Loucy (cell line): ENCODE measurements at regions not wholly inside any gene's neighbourhood (a gene's known extent, or its start where the extent isn't known, plus 50 kb on each side); places are given as distances from the start of the nearest gene placed in this dataset.

Experiments
- H2AFZ ChIP-seq: fragments of 200-600 bp; sonication (generic); 2 replicates; pipeline ENCODE4 v1.6.0; 2016; ENCODE audit warnings: antibody characterized with exemption, mild to moderate bottlenecking, low read length, moderate library complexity
- H3F3A ChIP-seq: fragments of 200-600 bp; 2 replicates; pipeline ENCODE4 v1.6.0; 2016; ENCODE audit warnings: antibody characterized with exemption, low read depth, mild to moderate bottlenecking
- H3K27me3 ChIP-seq: fragments of 200-600 bp; sonication (generic); 2 replicates; pipeline ENCODE4 v1.6.1; 2014; ENCODE audit warnings: low read length, mild to moderate bottlenecking; ENCODE audit not compliant: insufficient read depth, poor library complexity, severe bottlenecking
- H3K36me3 ChIP-seq: fragments of 200-600 bp; sonication (generic); 2 replicates; pipeline ENCODE4 v1.6.1; 2016; ENCODE audit warnings: low read length; ENCODE audit not compliant: insufficient read depth
- H3K4me1 ChIP-seq: fragments of 200-600 bp; sonication (generic); 2 replicates; pipeline ENCODE4 v1.5.1; 2014; ENCODE audit warnings: low read length, mild to moderate bottlenecking; ENCODE audit not compliant: insufficient read depth, poor library complexity, severe bottlenecking
- H3K4me2 ChIP-seq: fragments of 200-600 bp; sonication (generic); 2 replicates; pipeline ENCODE4 v1.6.0; 2014; ENCODE audit warnings: antibody characterized with exemption, low read length, low read depth, mild to moderate bottlenecking; ENCODE audit not compliant: poor library complexity, severe bottlenecking
- H3K4me3 ChIP-seq: fragments of 200-600 bp; sonication (generic); 2 replicates; pipeline ENCODE4 v1.5.1; 2014; ENCODE audit warnings: low read length, mild to moderate bottlenecking, mixed read lengths; ENCODE audit not compliant: poor library complexity, severe bottlenecking
- H3K79me2 ChIP-seq: fragments of 200-600 bp; sonication (generic); 2 replicates; pipeline ENCODE4 v1.6.1; 2014; ENCODE audit warnings: low read length; ENCODE audit not compliant: insufficient read depth
- H3K9ac ChIP-seq: fragments of 200-600 bp; sonication (generic); 2 replicates; pipeline ENCODE4 v1.6.0; 2014; ENCODE audit warnings: mild to moderate bottlenecking, low read depth, low read length, moderate library complexity; ENCODE audit not compliant: poor library complexity, severe bottlenecking
- H3K9me2 ChIP-seq: fragments of 200-600 bp; sonication (generic); replicated peaks from 2 replicates; pipeline ENCODE4 v1.6.1; 2016; ENCODE audit warnings: low read depth, low read length, mixed read lengths
- H3K9me3 ChIP-seq: fragments of 200-600 bp; sonication (generic); 2 replicates; pipeline ENCODE4 v1.6.1; 2014; ENCODE audit warnings: mild to moderate bottlenecking, antibody characterized with exemption, low read length, low read depth; ENCODE audit not compliant: insufficient read depth
- H4K20me1 ChIP-seq: fragments of 200-600 bp; sonication (generic); 2 replicates; pipeline ENCODE4 v1.6.0; 2014; ENCODE audit warnings: antibody characterized with exemption, low read length, mild to moderate bottlenecking; ENCODE audit not compliant: insufficient read depth, poor library complexity, severe bottlenecking
- CTCF ChIP-seq: fragments of 200-600 bp; sonication (generic); conservative IDR thresholded peaks from 2 replicates; pipeline ENCODE4 v1.5.1; 2014; ENCODE audit warnings: mild to moderate bottlenecking, antibody characterized with exemption, low read length
- EZH2phosphoT487 ChIP-seq: fragments of 200-600 bp; IDR thresholded peaks from 2 replicates; pipeline ENCODE4 v1.6.1; 2018; ENCODE audit warnings: antibody characterized with exemption, mild to moderate bottlenecking, moderate library complexity, borderline replicate concordance

GRCh38 chr18:65544701-65545100 is 206.1 kb upstream of the CDH7 start:
- Histone ChIP-seq H2AFZ (no peak overlapping the region), H3K79me2 (no peaks in the 10 kb centered on the region)

GRCh38 chr18:65527879-65528633 is 222.8 kb upstream of the CDH7 start:
- no peak overlapping the region for H3K4me3 ChIP-seq
- H3K9me3 ChIP-seq: no peaks in the 10 kb centered on the region
- no peaks in the 10 kb centered on the region for H3K4me1 ChIP-seq
- no peaks in the 10 kb centered on the region for H3K79me2 ChIP-seq
- H3K9me2 ChIP-seq: no peaks in the 10 kb centered on the region
- no peak overlapping the region for H2AFZ ChIP-seq
- H3K4me2 ChIP-seq: no peak overlapping the region
- no peaks in the 10 kb centered on the region for H3K36me3 ChIP-seq
- H3K27me3 ChIP-seq: no peaks in the 10 kb centered on the region
- no peaks in the 10 kb centered on the region for H3F3A ChIP-seq
- no peak overlapping the region for H3K9ac ChIP-seq
- TF ChIP-seq EZH2phosphoT487 (no peak), CTCF (no peak)
- no peaks in the 10 kb centered on the region for H4K20me1 ChIP-seq

More at GRCh38 chr18:65544701-65545100, 206.1 kb upstream of the CDH7 start:
- Histone ChIP-seq H3F3A (no peaks in the 10 kb centered on the region), H3K9me3 (no peaks in the 10 kb centered on the region), H3K4me1 (no peaks in the 10 kb centered on the region), H3K9ac (no peak overlapping the region), H3K4me2 (no peak overlapping the region), H3K9me2 (no peaks in the 10 kb centered on the region), H3K4me3 (no peak overlapping the region), H4K20me1 (no peaks in the 10 kb centered on the region), H3K27me3 (no peaks in the 10 kb centered on the region), H3K36me3 (no peaks in the 10 kb centered on the region)
- TF ChIP-seq CTCF (no peak), EZH2phosphoT487 (no peak)

- H3K79me2 ChIP-seq: no peaks in the 10 kb centered on the region
- H3K4me2 ChIP-seq: no peak overlapping the region
- H2AFZ ChIP-seq: no peak overlapping the region
- no peak overlapping the region for H3K9ac ChIP-seq
- TF ChIP-seq CTCF (no peak), EZH2phosphoT487 (no peak)
- H3K4me1 ChIP-seq: no peaks in the 10 kb centered on the region
- H3F3A ChIP-seq: no peaks in the 10 kb centered on the region
- H3K36me3 ChIP-seq: no peaks in the 10 kb centered on the region
- H4K20me1 ChIP-seq: no peaks in the 10 kb centered on the region
- no peaks in the 10 kb centered on the region for H3K9me2 ChIP-seq
- no peaks in the 10 kb centered on the region for H3K9me3 ChIP-seq
- H3K4me3 ChIP-seq: no peak overlapping the region
- H3K27me3 ChIP-seq: no peaks in the 10 kb centered on the region
These were observed 224.7 kb upstream of the CDH7 start for GRCh38 chr18:65526099-65526498.
